Muscle of arm (tissue), 1 donor: ENCODE measurements at regions not wholly inside any gene's neighbourhood (a gene's known extent, or its start where the extent isn't known, plus 50 kb on each side); places are given as distances from the start of the nearest gene placed in this dataset.

ENCODE experiments used
- DNase-seq: peaks from one replicate; pipeline ENCODE4 v3.0.0-alpha.2; 2013

GRCh38 chr18:77750006-77750405 lies 500.4 kb downstream of the GALR1 start:
- DNase-seq, result no peak

GRCh38 chr18:77754475-77755044 lies 504.9 kb downstream of the GALR1 start:
- no peak for DNase-seq

DNA sequence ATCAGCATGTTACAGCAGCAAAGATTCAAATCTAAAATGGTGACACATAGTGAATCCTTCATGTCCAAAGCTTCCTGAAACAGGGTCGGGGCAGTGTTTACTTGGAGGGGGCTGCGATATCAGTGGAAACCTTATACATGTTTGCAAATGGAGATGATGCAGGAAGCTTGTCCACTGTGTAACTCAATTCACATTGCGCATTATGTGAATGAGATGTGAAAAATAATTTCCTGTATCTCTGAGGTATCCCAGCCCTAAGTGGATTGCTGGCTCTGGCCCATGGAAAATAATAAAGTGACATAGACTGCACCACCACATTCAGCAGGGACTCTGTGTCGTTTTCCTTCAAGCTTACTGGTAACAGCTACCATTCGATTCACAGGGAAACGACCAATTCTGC lies 505.5 kb downstream of the GALR1 start:
- DNase-seq, result no peak

DNA sequence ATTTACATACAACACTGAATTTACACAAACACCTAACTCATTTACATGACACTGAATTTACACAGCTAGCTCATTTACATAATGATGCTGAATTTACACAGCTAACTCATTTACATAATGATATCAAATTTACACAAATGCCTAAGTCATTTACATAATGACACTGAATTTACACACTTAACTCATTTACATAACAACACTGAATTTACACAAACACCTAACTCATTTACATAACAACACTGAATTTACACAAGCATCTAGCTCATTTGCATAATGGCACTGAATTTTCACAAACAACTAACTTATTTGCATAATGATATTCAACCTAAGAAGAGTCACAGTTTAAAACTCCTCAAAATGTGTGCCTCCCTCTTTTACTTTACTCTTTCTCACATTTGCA lies 511.7 kb downstream of the GALR1 start:
- no peak for DNase-seq

DNA sequence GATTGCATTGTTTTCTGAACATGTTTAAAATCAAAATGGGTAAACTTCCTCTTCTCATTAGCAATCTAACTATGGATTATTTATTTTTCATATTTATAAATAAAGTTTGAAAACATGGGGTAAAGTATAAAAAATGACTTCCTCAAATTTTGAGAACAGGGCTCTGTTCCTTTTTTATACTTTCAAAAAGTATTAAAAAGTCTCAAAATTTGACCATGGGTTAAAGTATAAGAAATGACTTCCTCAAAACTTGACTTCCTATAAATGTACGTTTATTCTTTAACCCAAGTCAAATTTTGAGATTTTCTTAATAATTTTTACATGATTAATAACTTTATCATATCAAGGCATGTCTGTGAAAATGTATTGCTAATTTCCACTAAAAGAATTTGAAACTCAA lies 512.4 kb downstream of the GALR1 start:
- no peak for DNase-seq

GRCh38 chr18:77762642-77763041 lies 513.0 kb downstream of the GALR1 start:
- DNase-seq, result no peak

GRCh38 chr18:77763530-77764145 lies 514.0 kb downstream of the GALR1 start:
- no peak for DNase-seq

- no peak for DNase-seq
These were observed 515.8 kb downstream of the GALR1 start for GRCh38 chr18:77765468-77765867.

- no peak for DNase-seq
These were observed 516.8 kb downstream of the GALR1 start for GRCh38 chr18:77766421-77766820.

DNA sequence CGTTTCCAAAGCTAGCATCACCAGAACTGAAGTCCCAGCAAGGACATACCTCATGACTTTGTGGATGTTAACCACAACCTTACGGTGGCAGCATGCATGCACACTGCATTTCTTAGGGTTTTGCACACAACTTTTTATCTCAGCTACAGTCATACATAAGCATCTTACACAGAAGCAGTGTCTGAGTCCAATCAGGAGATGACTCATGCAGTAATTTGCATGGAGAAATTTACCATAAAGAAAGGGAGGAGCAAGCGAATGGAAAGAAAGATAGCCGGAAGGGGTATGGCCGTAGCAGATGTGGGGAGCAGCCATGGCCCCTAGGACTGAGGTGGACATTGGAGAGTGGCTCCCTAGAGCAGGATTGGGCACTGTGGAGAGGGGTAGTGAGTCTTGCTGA lies 522.5 kb downstream of the GALR1 start:
- no peak for DNase-seq

- no peak for DNase-seq
These were observed 526.5 kb downstream of the GALR1 start for GRCh38 chr18:77776104-77776503.

GRCh38 chr18:77777163-77777562 lies 527.5 kb downstream of the GALR1 start:
- DNase-seq, result no peak

DNA sequence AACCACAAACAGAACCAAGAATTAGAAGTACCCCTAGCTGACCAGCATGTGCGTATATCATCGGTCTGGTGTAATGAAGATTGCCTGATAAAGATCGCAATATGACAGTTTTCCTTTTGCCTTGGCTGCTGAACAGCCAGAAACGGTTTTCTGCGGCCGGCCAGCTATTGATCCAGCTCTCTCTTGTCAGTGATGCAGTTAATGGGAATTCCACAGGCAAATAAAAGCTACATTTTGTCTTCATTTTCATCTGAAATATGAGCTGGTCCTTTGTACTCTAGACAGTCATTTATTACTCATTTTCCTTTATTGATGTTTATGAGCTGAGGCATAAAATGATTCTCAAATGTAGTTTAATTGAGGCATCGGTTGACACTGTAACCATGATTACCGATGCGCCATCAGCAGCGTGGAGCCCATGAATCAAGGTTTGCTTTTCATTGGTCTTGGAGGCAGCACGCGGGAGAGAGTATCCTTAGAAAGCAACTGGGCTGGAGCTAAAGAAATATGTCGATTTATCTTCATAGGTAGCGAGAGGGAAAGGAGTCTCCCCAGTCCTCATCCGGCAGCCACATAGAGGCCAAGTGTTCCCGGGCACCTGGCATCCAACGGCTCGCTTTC lies 535.2 kb downstream of the GALR1 start:
- no peak for DNase-seq

DNA sequence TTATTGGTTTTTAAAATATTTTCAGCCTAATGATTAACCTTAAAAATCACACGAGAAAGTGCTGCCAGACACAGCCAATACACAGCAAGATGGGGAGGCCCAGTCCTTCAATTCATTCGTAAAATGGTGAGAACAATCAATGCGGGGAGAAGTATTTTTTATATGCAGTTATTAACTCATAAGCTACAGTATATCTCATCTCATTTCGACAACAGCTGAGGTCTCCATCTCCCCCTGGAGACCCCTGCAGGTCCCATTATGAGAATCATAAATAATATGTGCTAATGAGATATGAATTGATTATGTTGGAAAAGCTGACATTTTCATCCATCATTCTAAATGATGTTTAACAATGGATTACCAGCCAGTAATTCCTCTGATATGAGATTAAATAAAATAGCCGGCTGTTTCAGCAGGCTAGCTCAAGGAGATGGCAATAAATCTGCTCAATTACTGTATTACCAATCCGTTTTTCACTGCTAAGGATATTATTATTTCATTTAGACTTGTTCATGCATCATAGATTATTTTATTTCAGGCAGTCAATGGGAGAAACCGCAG lies 535.8 kb downstream of the GALR1 start:
- no peak for DNase-seq

GRCh38 chr18:77803024-77803423 lies 553.4 kb downstream of the GALR1 start:
- no peak for DNase-seq

GRCh38 chr18:77804382-77804781 lies 554.7 kb downstream of the GALR1 start:
- DNase-seq, result no peak

- no peak for DNase-seq
These were observed 558.0 kb downstream of the GALR1 start for GRCh38 chr18:77807650-77808049.

- DNase-seq, result peak; percentile 0
These were observed 561.9 kb downstream of the GALR1 start for GRCh38 chr18:77811503-77811902.

DNA sequence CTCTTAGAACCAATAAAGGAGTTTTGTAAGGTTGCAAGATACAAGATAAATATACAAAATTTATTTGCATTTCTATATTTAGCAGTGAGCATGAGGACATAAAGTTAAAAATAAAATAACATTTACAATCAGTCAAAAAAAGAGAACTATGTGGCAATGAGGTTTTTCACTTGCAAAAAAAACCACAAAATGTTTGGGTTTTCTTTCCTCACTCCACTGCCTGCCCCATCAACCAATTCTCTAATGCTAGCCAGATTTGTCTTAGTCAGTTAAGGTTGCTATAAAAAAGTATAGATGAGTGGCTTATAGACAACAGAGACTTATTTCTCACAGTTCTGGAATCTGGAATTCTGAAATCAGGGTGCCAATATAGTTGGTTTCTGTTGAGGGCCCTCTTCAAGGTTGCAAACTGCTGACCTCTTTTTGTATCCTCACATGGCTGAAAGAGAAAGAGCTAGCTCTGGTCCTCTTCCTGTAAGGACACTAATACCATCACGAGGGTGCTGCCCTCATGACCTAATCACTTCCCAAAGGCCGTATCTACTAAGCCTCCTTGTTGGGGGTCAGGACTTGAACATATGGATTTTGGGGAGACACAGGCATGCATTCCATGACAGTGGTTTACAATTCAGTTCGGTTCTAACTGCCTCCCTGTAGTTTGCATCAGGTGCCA lies 566.2 kb downstream of the GALR1 start:
- no peak for DNase-seq

- no peak for DNase-seq
These were observed 568.7 kb downstream of the GALR1 start for GRCh38 chr18:77818328-77818727.

DNA sequence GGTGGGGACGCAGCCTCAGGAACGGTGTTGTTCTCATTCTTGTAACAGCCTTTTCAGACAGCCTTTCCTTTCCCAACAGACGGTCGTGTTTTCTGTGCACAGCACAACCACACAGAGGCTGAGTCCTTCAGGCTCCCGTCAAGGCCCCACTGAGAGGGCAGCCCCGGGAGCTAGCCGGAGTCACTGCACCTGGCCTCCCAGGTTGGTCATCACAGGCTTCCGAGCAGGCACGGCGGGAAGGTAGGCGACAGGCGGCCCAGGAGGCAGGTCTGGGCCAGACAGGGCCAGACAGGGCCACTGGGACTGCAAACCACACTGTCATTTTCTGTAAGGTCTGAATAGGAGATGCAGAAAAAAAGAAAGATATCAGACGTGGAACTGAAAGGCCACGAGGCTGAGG lies 570.8 kb downstream of the GALR1 start:
- no peak for DNase-seq

DNA sequence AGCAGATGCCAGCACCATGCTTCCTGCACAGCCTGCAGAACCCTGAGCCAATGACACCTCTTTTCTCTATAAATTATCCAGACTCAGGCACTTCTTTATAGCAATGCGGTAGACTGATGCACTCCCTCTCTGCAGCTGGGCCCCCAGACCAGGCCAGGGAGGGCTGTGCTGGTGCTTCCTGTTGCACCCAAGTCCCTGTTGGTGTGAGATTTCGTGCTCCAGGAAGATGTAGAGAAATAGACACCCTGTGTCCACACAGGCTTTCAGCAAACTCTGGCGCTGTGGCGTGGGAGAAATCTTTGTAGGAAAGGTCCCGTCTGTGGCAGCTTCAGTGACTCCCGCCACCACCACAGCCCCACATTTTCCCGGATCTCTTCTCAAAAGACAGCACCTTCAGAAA lies 572.2 kb downstream of the GALR1 start:
- DNase-seq, result no peak

DNA sequence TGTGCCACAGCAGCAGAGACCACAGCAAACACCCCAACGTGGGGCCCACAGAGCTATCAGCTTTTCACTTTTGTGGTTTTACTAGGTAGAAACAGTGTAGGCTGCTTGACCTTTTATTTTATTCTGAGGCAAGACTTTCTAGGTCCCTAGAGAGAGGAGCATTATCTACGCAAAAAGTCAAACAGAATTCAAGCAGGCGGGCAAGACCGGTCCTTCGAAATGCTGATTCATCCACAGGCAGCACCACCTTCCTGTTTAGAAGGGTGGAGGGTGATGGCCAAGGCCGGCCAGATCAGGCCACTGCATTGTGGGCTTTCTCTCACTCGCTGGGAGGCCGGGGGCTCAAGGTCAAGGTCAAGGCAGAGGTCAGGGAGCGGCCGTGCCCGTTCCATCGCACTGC lies 573.0 kb downstream of the GALR1 start:
- no peak for DNase-seq
